GM21390 (cell line): ENCODE measurements at regions not wholly inside any gene's neighbourhood (a gene's known extent, or its start where the extent isn't known, plus 50 kb on each side); places are given as distances from the start of the nearest gene placed in this dataset.

Experiments
- ATAC-seq: cut with Tn5 transposase; IDR thresholded peaks from one replicate; pipeline ENCODE4 v1.9.1; 2021; ENCODE audit not compliant: unreplicated experiment

- ATAC-seq: no peak
These were observed 202.2 kb upstream of the HMGA2 start for GRCh38 chr12:65622056-65622455.

- ATAC-seq: no peak
These were observed 200.8 kb upstream of the HMGA2 start for GRCh38 chr12:65623507-65623906.

- no peak for ATAC-seq
These were observed 199.7 kb upstream of the HMGA2 start for GRCh38 chr12:65624554-65625086.

GRCh38 chr12:65628061-65628460 lies 196.2 kb upstream of the HMGA2 start:
- no peak for ATAC-seq

GRCh38 chr12:65630555-65630954 lies 193.7 kb upstream of the HMGA2 start:
- no peak for ATAC-seq

- no peak for ATAC-seq
These were observed 192.6 kb upstream of the HMGA2 start for GRCh38 chr12:65631621-65632111.

- ATAC-seq: no peak
These were observed 192.0 kb upstream of the HMGA2 start for GRCh38 chr12:65632131-65632855.

GRCh38 chr12:65634061-65634460 lies 190.2 kb upstream of the HMGA2 start:
- no peak for ATAC-seq

- ATAC-seq: no peak
These were observed 189.5 kb upstream of the HMGA2 start for GRCh38 chr12:65634626-65635331.

GRCh38 chr12:65636436-65636835 lies 187.8 kb upstream of the HMGA2 start:
- ATAC-seq: no peak

GRCh38 chr12:65637150-65637549 lies 187.1 kb upstream of the HMGA2 start:
- ATAC-seq: no peak

GRCh38 chr12:65637774-65638173 lies 186.5 kb upstream of the HMGA2 start:
- ATAC-seq: no peak

GRCh38 chr12:65638324-65638723 lies 186.0 kb upstream of the HMGA2 start:
- ATAC-seq: no peak

GRCh38 chr12:65640489-65640901 lies 183.8 kb upstream of the HMGA2 start:
- no peak for ATAC-seq

GRCh38 chr12:65642061-65642661 lies 182.1 kb upstream of the HMGA2 start:
- no peak for ATAC-seq

GRCh38 chr12:65643171-65643570 lies 181.1 kb upstream of the HMGA2 start:
- ATAC-seq: no peak

- ATAC-seq: no peak
These were observed 180.5 kb upstream of the HMGA2 start for GRCh38 chr12:65643595-65644386.

- no peak for ATAC-seq
These were observed 178.1 kb upstream of the HMGA2 start for GRCh38 chr12:65646127-65646643.

GRCh38 chr12:65647074-65647473 lies 177.2 kb upstream of the HMGA2 start:
- no peak for ATAC-seq

- no peak for ATAC-seq
These were observed 175.8 kb upstream of the HMGA2 start for GRCh38 chr12:65648461-65648860.

GRCh38 chr12:65649126-65649525 lies 175.2 kb upstream of the HMGA2 start:
- no peak for ATAC-seq
